K562 (cell line): ENCODE measurements at regions not wholly inside any gene's neighbourhood (a gene's known extent, or its start where the extent isn't known, plus 50 kb on each side); places are given as distances from the start of the nearest gene placed in this dataset.
A peak's percentile ranks its signal among the peaks of the same experiment; 100 is the strongest.

Experiments
- ATAC-seq: fragments of 200-7000 bp; cut with Tn5 transposase; 3 replicates; pipeline ENCODE4 v1.9.1; 2020; ENCODE audit warnings: moderate library complexity
- BruUV-seq: library from RNA; stranded (reverse); fragments of 400-500 nt; replicated peaks from 2 replicates; lab custom pipeline; 2021; lab: Mats Ljungman, UMichigan
- CTCF ChIA-PET: fragments of 300-600 bp; formaldehyde crosslinking; extraction: SDS; loops from one replicate; lab custom pipeline; 2021; ENCODE audit warnings: low intra/inter-chr PET ratio; lab: Yijun Ruan, JAX
- POLR2A ChIA-PET: fragments of 300-600, 350-650 bp; sonication (Branson Sonifier 250); formaldehyde crosslinking; extraction: SDS; loops from one replicate; lab custom pipeline; 2021; ENCODE audit warnings: antibody characterized with exemption, inconsistent platforms; lab: Yijun Ruan, JAX
- DNase-seq, 4 experiments: peaks; one replicate each; pipeline versions ENCODE4 v3.0.0 to v3.0.0-alpha.2; 2011 to 2018; ENCODE audit warnings: low spot score in 3 of 4, mixed read lengths in 3 of 4; ENCODE audit errors: extremely low read depth in 1 of 4
- FAIRE-seq: peaks from 2 replicates; lab custom pipeline; 2011; peaks lifted over from hg19 to GRCh38; lab: Jason Lieb, UNC
- H2AFZ ChIP-seq: 2 replicates; pipeline ENCODE4 v1.6.0; 2011; ENCODE audit warnings: low read depth, low read length, control low read depth, inconsistent platforms
- H3K27ac ChIP-seq: fragments of 200-600 bp; 3 replicates; pipeline ENCODE4 v1.8.0; 2011; ENCODE audit warnings: low read depth, mild to moderate bottlenecking, control low read depth, inconsistent platforms, low read length, moderate library complexity, mixed read lengths; ENCODE audit errors: extremely low read depth
- H3K27me3 ChIP-seq, 2 experiments: fragments of 300-600 bp in 1 of 2; 2 replicates in 1 of 2; 3 replicates in 1 of 2; pipeline versions ENCODE4 v1.6.0 to v1.8.0; 2011; ENCODE audit warnings: inconsistent platforms in 2 of 2, low read length in 2 of 2, mild to moderate bottlenecking in 1 of 2, mixed read lengths in 1 of 2, moderate library complexity in 1 of 2; ENCODE audit not compliant: control insufficient read depth in 2 of 2, insufficient read depth in 2 of 2
- H3K36me3 ChIP-seq: fragments of 300-600 bp; 3 replicates; pipeline ENCODE4 v1.8.0; 2011; ENCODE audit warnings: mild to moderate bottlenecking, low read length, inconsistent platforms; ENCODE audit not compliant: control insufficient read depth, insufficient read depth
- H3K4me1 ChIP-seq, 2 experiments: fragments of 200-600 bp in 1 of 2; replicated peaks in 1 of 2; 2 replicates in 1 of 2; 3 replicates in 1 of 2; pipeline versions ENCODE4 v1.5.1 to v1.8.0; 2011; ENCODE audit warnings: inconsistent platforms in 2 of 2, low read length in 2 of 2, mild to moderate bottlenecking in 1 of 2, mixed read lengths in 1 of 2, moderate library complexity in 1 of 2; ENCODE audit not compliant: control insufficient read depth in 2 of 2, insufficient read depth in 2 of 2
- H3K4me2 ChIP-seq: 2 replicates; pipeline ENCODE4 v1.6.1; 2011; ENCODE audit warnings: low read length, control low read depth, inconsistent platforms, mixed read lengths; ENCODE audit not compliant: insufficient read depth
- H3K4me3 ChIP-seq: fragments of 200-600 bp; sonication (generic), shearing (Covaris generic); 2 replicates; pipeline ENCODE4 v1.5.1; 2016; ENCODE audit warnings: control low read depth, inconsistent platforms
- H3K79me2 ChIP-seq: fragments of 200-600 bp; 3 replicates; pipeline ENCODE4 v1.8.0; 2011; ENCODE audit warnings: low read length, inconsistent platforms; ENCODE audit not compliant: control insufficient read depth, insufficient read depth
- H3K9ac ChIP-seq, 2 experiments: 2 replicates each; pipeline versions ENCODE4 v1.6.0 to v1.6.1; 2011; ENCODE audit warnings: low read depth in 2 of 2, low read length in 2 of 2, control low read depth in 1 of 2, inconsistent platforms in 1 of 2, mild to moderate bottlenecking in 1 of 2, mixed read lengths in 1 of 2; ENCODE audit not compliant: insufficient read depth in 1 of 2
- H3K9me1 ChIP-seq: one replicate; pipeline ENCODE4 v1.6.0; 2011; ENCODE audit warnings: inconsistent platforms, mild to moderate bottlenecking, low read length, moderate library complexity; ENCODE audit not compliant: control insufficient read depth, insufficient read depth
- H3K9me3 ChIP-seq: replicated peaks from 2 replicates; pipeline ENCODE4 v1.5.1; 2011; ENCODE audit warnings: low read depth, low read length, inconsistent platforms; ENCODE audit not compliant: control insufficient read depth, insufficient read depth
- H4K20me1 ChIP-seq: replicated peaks from 2 replicates; pipeline ENCODE4 v1.6.1; 2011; ENCODE audit warnings: low read length, inconsistent platforms, mixed read lengths; ENCODE audit not compliant: control insufficient read depth, insufficient read depth
- ADNP ChIP-seq: fragments of 200-800 bp; sonication (Bioruptor generic); IDR thresholded peaks from 2 replicates; pipeline ENCODE4 v1.6.1; 2016; ENCODE audit warnings: missing genetic modification characterization, missing compliant biosample characterization
- DNMT1 ChIP-seq: fragments of 450-650 bp; IDR thresholded peaks from 2 replicates; pipeline ENCODE4 v1.6.1; 2016; ENCODE audit warnings: antibody characterized with exemption, mild to moderate bottlenecking
- FOXK1 ChIP-seq: sonication (generic); formaldehyde crosslinking; IDR thresholded peaks from 2 replicates; pipeline ENCODE4 v1.8.0; 2022; ENCODE audit warnings: missing genetic modification reagents, mild to moderate bottlenecking, borderline replicate concordance
- MYNN ChIP-seq, 2 experiments: sonication (generic); formaldehyde crosslinking in 1 of 2; IDR thresholded peaks; 2 replicates each; pipeline versions ENCODE4 v1.5.0 to v1.6.1; 2016 to 2020; ENCODE audit warnings: antibody characterized with exemption in 1 of 2, missing genetic modification reagents in 1 of 2
- NR2C1 ChIP-seq, 2 experiments: fragments of 450-650 bp; IDR thresholded peaks; 2 replicates each; pipeline ENCODE4 v1.6.1; 2017; ENCODE audit warnings: mild to moderate bottlenecking in 2 of 2, antibody characterized with exemption in 1 of 2, inconsistent platforms in 1 of 2, missing compliant biosample characterization in 1 of 2, missing genetic modification characterization in 1 of 2
- POLR2H ChIP-seq: IDR thresholded peaks from 2 replicates; pipeline ENCODE4 v1.6.1; 2016; ENCODE audit warnings: missing genetic modification characterization, low read depth, mild to moderate bottlenecking, control low read depth, missing compliant biosample characterization, moderate library complexity
- RBM25 ChIP-seq: fragments of 200-400 bp; formaldehyde crosslinking; IDR thresholded peaks from 2 replicates; pipeline ENCODE4 v1.6.1; 2018; ENCODE audit warnings: low read length, low read depth, moderate library complexity; ENCODE audit not compliant: severe bottlenecking
- SMC3 ChIP-seq: conservative IDR thresholded peaks from 2 replicates; pipeline ENCODE4 v1.6.1; 2011; ENCODE audit warnings: low read depth, low read length, improper control_type of control experiment; ENCODE audit not compliant: insufficient read depth
- ZNF384 ChIP-seq: IDR thresholded peaks from 2 replicates; pipeline ENCODE4 v1.6.1; 2012; ENCODE audit warnings: low read depth, low read length, improper control_type of control experiment
- WGBS: fragments of 100-300 bp; shearing (Covaris generic); methylation state at CpG from one replicate; pipeline ENCODE4 v1.1.6; 2016; ENCODE audit warnings: low coverage, mixed read lengths; ENCODE audit not compliant: insufficient coverage; ENCODE audit errors: missing lambda C conversion rate; 5-methylcytosine and 5-hydroxymethylcytosine counted together
- in situ Hi-C: fragments of 300-500 bp; cut with MboI; formaldehyde crosslinking; loops from 4 replicates; pipeline ENCODE4 v1.15.0; 2018; ENCODE audit warnings: inconsistent platforms, mixed read lengths
- intact Hi-C: fragments of 100-400 bp; cut with micrococcal nuclease; formaldehyde crosslinking; loops from 2 replicates; pipeline ENCODE4 v1.14.2; 2022
- TF ChIP-seq, protein P1 (sequence below): fragments of 450-650 bp; IDR thresholded peaks from 2 replicates; pipeline ENCODE4 v1.6.1; 2018; ENCODE audit warnings: mild to moderate bottlenecking, low read depth; ENCODE audit not compliant: partially characterized antibody

DNA sequence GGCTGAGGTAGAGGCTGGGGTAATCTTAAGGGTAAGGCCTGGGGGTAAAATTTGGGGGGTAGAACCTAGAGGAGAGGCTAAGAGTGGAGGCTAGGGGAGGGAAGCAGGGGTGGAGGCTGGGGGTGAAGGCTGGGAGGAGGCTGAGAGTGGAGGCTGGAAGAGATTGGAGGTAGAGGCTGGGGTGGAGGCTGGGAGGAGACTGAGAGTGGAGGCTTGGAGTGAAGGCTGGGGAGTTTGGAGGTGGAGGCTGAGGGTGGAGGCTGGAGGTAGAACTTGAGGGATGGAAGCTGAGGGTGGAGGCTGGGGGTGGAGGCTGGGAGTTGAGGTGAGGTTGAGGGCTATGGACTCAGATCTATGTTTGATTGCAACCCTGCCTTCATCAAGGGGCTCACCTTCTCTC is 333.6 kb downstream of the C16orf95 start:
- POLR2A ChIA-PET: interaction anchor here (0.6 kb wide), 1 partner anchor 441 kb away, joined by 3 read pairs; no protein-coding TSS in a partner anchor
- intact Hi-C loops: no loop called here
- FAIRE-seq: no peak

DNA sequence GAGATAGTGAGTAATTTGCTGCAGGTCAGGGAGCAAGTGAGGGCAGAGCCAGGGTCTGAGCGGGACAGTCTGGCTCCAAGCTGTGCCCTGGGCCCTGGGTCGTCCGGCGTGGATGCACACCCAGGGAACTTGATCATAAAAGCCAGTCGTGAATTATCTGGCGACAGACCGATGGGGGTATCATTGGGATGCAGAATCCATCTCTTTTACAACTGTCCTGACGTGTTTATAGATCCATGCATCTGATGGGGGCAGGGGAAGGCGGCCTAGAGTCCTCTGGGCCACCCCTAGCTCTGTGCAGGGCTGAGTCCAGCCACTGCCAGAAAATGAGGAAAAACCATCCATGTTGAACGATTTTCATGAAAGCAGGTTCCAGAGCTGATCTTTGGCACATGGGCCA is 332.8 kb downstream of the C16orf95 start:
- in situ Hi-C loops: no loop called here

More for the DNA sequence above, 333.6 kb downstream of the C16orf95 start:
- CTCF ChIA-PET: no interaction called here
- in situ Hi-C loops: no loop called here
- H3K4me3 ChIP-seq: no peak overlapping the region
- TF ChIP-seq RBM25 (peak; percentile 21), FOXK1 (CRISPR knock-in tag) (no peak)
- ATAC-seq (no peak), DNase-seq (no peak)
- no peak overlapping the region for H3K9ac ChIP-seq
- no peaks in the 10 kb centered on the region for H3K9me3 ChIP-seq
- no peak overlapping the region for H2AFZ ChIP-seq
- H3K27ac ChIP-seq: no peak overlapping the region
- H3K9me1 ChIP-seq: no peaks in the 10 kb centered on the region
- H3K4me2 ChIP-seq: no peak overlapping the region
- H3K79me2 ChIP-seq: no peaks in the 10 kb centered on the region
- peaks cover 0 to 16% of the 10 kb centered on the region in 2 experiments; a peak in 3 of 5 replicates for H3K27me3 ChIP-seq
- H3K4me1 ChIP-seq: no peaks in the 10 kb centered on the region; a peak in 1 of 5 replicates
- no peaks in the 10 kb centered on the region for H4K20me1 ChIP-seq
- no peaks in the 10 kb centered on the region for H3K36me3 ChIP-seq
- BruUV-seq: no TSS peak

More for the DNA sequence above, 332.8 kb downstream of the C16orf95 start:
- Histone ChIP-seq H3K79me2 (no peaks in the 10 kb centered on the region), H3K4me3 (no peak overlapping the region), H3K9me1 (no peaks in the 10 kb centered on the region), H4K20me1 (no peaks in the 10 kb centered on the region), H3K27me3 (peaks cover 0 to 23% of the 10 kb centered on the region in 2 experiments; a peak in 3 of 5 replicates), H3K9ac (no peak overlapping the region), H3K36me3 (no peaks in the 10 kb centered on the region), H3K4me1 (peaks cover 0 to 3% of the 10 kb centered on the region in 2 experiments; a peak in 1 of 5 replicates), H2AFZ (no peak overlapping the region), H3K27ac (no peak overlapping the region), H3K4me2 (no peak overlapping the region)
- FAIRE-seq (no peak), DNase-seq (no peak), ATAC-seq (no peak)
- POLR2A ChIA-PET: no interaction called here
- BruUV-seq: no TSS peak
- intact Hi-C loops: no loop called here
- TF ChIP-seq SMC3 (no peak), NR2C1 (IDR thresholded peaks at IDR 0.05) (no peak), NR2C1 (tag; IDR thresholded peaks at IDR 0.05) (no peak), ZNF384 (no peak), MYNN (IDR thresholded peaks at IDR 0.05) (no peak), MYNN (CRISPR knock-in tag; IDR thresholded peaks at IDR 0.05) (no peak), POLR2H (tag) (no peak), DNMT1 (no peak), ADNP (tag) (no peak)
- TF ChIP-seq, protein P1, sequence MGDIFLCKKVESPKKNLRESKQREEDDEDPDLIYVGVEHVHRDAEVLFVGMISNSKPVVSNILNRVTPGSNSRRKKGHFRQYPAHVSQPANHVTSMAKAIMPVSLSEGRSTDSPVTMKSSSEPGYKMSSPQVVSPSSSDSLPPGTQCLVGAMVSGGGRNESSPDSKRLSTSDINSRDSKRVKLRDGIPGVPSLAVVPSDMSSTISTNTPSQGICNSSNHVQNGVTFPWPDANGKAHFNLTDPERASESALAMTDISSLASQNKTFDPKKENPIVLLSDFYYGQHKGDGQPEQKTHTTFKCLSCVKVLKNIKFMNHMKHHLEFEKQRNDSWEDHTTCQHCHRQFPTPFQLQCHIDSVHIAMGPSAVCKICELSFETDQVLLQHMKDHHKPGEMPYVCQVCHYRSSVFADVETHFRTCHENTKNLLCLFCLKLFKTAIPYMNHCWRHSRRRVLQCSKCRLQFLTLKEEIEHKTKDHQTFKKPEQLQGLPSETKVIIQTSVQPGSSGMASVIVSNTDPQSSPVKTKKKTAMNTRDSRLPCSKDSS: no peak
- TF ChIP-seq, all 486 proteins: peak for 0
- CTCF ChIA-PET: no interaction called here
- no peaks in the 10 kb centered on the region for H3K9me3 ChIP-seq
- WGBS: 0% methylated on average over 10 of the region's 10 CpGs
